Activated CD4-positive, alpha-beta memory T cell treated with anti-CD3 and anti-CD28 coated beads, Interleukin-2, amount 10 ng/mL, durations not matched to agents 7 days and 5 days (primary cell): ENCODE measurements at regions not wholly inside any gene's neighbourhood (a gene's known extent, or its start where the extent isn't known, plus 50 kb on each side); places are given as distances from the start of the nearest gene placed in this dataset.

ENCODE experiments used
- CTCF ChIA-PET: fragments of 350-600 bp; sonication (Branson Sonifier 250); formaldehyde crosslinking; loops from one replicate; lab custom pipeline; 2021; ENCODE audit warnings: antibody characterized with exemption, inconsistent platforms; lab: Charles Lee
- POLR2A ChIA-PET: fragments of 350-600 bp; sonication (Branson Sonifier 250); formaldehyde crosslinking; loops from one replicate; lab custom pipeline; 2021; ENCODE audit warnings: antibody characterized with exemption; lab: Charles Lee
- DNase-seq: peaks from one replicate; pipeline ENCODE4 v3.0.0-alpha.2; 2020
- H3K27ac Mint-ChIP-seq: one replicate; pipeline ENCODE4 v1.8.0; 2021; ENCODE audit warnings: mild to moderate bottlenecking, mixed read lengths
- H3K27me3 Mint-ChIP-seq: one replicate; pipeline ENCODE4 v1.8.0; 2021; ENCODE audit warnings: mixed read lengths
- H3K36me3 Mint-ChIP-seq: one replicate; pipeline ENCODE4 v1.8.0; 2021; ENCODE audit warnings: low read depth, mixed read lengths
- H3K4me1 Mint-ChIP-seq: one replicate; pipeline ENCODE4 v1.8.0; 2021; ENCODE audit warnings: mixed read lengths
- H3K4me3 Mint-ChIP-seq: one replicate; pipeline ENCODE4 v1.8.0; 2021; ENCODE audit warnings: mild to moderate bottlenecking, mixed read lengths
- H3K9me3 Mint-ChIP-seq: one replicate; pipeline ENCODE4 v1.8.0; 2021; ENCODE audit warnings: mixed read lengths

- no peaks in the 10 kb centered on the region for H3K4me1 Mint-ChIP-seq
- H3K4me3 Mint-ChIP-seq, result no peak overlapping the region
- no peak for DNase-seq
- CTCF ChIA-PET, result no interaction called here
- H3K27me3 Mint-ChIP-seq, result no peaks in the 10 kb centered on the region
- H3K36me3 Mint-ChIP-seq, result no peaks in the 10 kb centered on the region
- H3K27ac Mint-ChIP-seq, result no peak overlapping the region
- H3K9me3 Mint-ChIP-seq, result no peaks in the 10 kb centered on the region
- POLR2A ChIA-PET, result no interaction called here
Observed at GRCh38 chr9:8262625-8263622, 463.3 kb upstream of the DMAC1 start.

GRCh38 chr9:8261737-8262136 lies 462.2 kb upstream of the DMAC1 start:
- Mint-ChIP-seq H3K4me1 (no peaks in the 10 kb centered on the region), H3K36me3 (no peaks in the 10 kb centered on the region), H3K4me3 (no peak overlapping the region), H3K9me3 (no peaks in the 10 kb centered on the region), H3K27me3 (no peaks in the 10 kb centered on the region), H3K27ac (no peak overlapping the region)
- ChIA-PET CTCF (no interaction called here), POLR2A (no interaction called here)
- DNase-seq, result no peak

GRCh38 chr9:8259028-8259427 lies 459.4 kb upstream of the DMAC1 start:
- no peaks in the 10 kb centered on the region for H3K27me3 Mint-ChIP-seq
- CTCF ChIA-PET, result no interaction called here

GRCh38 chr9:8256880-8257279 lies 457.3 kb upstream of the DMAC1 start:
- DNase-seq, result no peak
- ChIA-PET POLR2A (no interaction called here), CTCF (interaction anchor here (0.7 kb wide), 1 partner anchor 44 kb away, joined by 5 read pairs; no protein-coding TSS in a partner anchor)
- H3K36me3 Mint-ChIP-seq, result no peaks in the 10 kb centered on the region
- H3K27ac Mint-ChIP-seq, result no peak overlapping the region
- H3K27me3 Mint-ChIP-seq, result no peaks in the 10 kb centered on the region
- H3K9me3 Mint-ChIP-seq, result no peaks in the 10 kb centered on the region
- H3K4me3 Mint-ChIP-seq, result no peak overlapping the region
- no peaks in the 10 kb centered on the region for H3K4me1 Mint-ChIP-seq

More at GRCh38 chr9:8259028-8259427, 459.4 kb upstream of the DMAC1 start:
- Mint-ChIP-seq H3K36me3 (no peaks in the 10 kb centered on the region), H3K4me1 (no peaks in the 10 kb centered on the region), H3K9me3 (no peaks in the 10 kb centered on the region), H3K4me3 (no peak overlapping the region), H3K27ac (no peak overlapping the region)
- no peak for DNase-seq
- POLR2A ChIA-PET, result no interaction called here

DNA sequence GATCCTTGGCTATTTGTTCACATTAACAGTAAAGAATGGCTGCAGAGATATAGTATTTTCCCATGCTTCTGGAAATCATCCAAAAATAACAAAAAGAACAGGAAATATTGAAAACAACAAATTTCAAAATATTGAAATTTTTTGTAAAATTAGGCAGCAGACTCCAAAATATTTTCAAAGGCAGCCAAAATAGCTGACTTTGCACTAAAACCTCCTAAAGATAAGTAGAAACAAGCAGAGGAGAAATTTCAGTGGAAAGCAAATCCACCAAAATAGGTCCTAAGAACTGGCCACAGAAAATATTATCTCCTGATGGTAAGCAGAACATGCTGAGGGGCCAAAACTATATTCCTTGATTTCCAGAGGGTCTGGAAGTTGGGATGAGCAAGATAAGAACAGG lies 456.3 kb upstream of the DMAC1 start:
- no peaks in the 10 kb centered on the region for H3K27me3 Mint-ChIP-seq
- CTCF ChIA-PET, result interaction anchor here (0.7 kb wide), 1 partner anchor 45 kb away, joined by 5 read pairs; no protein-coding TSS in a partner anchor

DNA sequence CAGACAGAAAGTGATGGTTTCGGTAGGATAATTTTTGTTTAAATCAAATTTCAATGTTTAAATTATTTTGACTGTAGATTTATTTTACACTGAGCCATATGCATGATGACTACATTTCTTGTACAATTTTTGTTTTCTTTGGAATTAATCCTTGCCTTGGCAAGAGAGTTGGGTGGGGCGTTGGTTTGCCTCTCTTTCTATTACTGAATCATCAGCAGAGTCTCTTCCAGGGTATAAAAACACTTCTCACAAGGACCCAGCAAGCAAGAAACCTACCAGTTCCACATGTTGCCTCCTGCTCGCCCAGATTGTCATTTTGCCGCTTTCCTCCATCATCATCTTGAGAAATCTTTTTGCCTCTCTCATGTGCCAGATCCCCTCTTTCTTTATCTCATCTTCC lies 455.0 kb upstream of the DMAC1 start:
- Mint-ChIP-seq H3K4me3 (no peak overlapping the region), H3K9me3 (no peaks in the 10 kb centered on the region), H3K4me1 (no peaks in the 10 kb centered on the region), H3K27ac (no peak overlapping the region), H3K27me3 (no peaks in the 10 kb centered on the region), H3K36me3 (no peaks in the 10 kb centered on the region)
- ChIA-PET CTCF (no interaction called here), POLR2A (no interaction called here)
- DNase-seq, result no peak

More for the DNA sequence above, 456.3 kb upstream of the DMAC1 start:
- Mint-ChIP-seq H3K27ac (no peak overlapping the region), H3K4me3 (no peak overlapping the region), H3K9me3 (no peaks in the 10 kb centered on the region), H3K36me3 (no peaks in the 10 kb centered on the region), H3K4me1 (no peaks in the 10 kb centered on the region)
- POLR2A ChIA-PET, result no interaction called here
- DNase-seq, result no peak

DNA sequence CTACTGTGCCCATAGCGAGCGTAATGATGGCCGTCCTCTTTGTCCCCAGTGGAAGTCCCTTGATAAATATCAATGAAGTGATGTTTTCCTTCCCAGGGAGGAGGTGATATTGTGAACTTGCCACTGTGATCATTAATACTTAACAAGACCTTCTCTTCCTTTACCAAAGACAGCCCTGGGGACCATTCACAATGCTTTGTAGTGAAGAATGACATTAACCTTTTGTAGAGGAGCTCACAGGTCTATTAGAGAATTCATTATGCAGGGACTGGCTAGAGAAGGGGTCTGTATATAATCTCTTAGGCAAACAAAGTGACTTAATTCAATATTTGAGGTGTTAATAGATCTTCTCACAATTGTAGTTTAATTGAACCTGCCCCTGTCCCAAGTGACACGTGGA lies 452.9 kb upstream of the DMAC1 start:
- Mint-ChIP-seq H3K4me3 (no peak overlapping the region), H3K36me3 (no peaks in the 10 kb centered on the region), H3K4me1 (no peaks in the 10 kb centered on the region), H3K27ac (no peak overlapping the region), H3K27me3 (no peaks in the 10 kb centered on the region), H3K9me3 (no peaks in the 10 kb centered on the region)
- POLR2A ChIA-PET, result no interaction called here
- no peak for DNase-seq
- CTCF ChIA-PET, result no interaction called here

- DNase-seq, result no peak
- no peak overlapping the region for H3K4me3 Mint-ChIP-seq
- H3K4me1 Mint-ChIP-seq, result no peaks in the 10 kb centered on the region
- H3K27ac Mint-ChIP-seq, result no peak overlapping the region
- H3K9me3 Mint-ChIP-seq, result no peaks in the 10 kb centered on the region
- CTCF ChIA-PET, result no interaction called here
- no peaks in the 10 kb centered on the region for H3K36me3 Mint-ChIP-seq
- no peaks in the 10 kb centered on the region for H3K27me3 Mint-ChIP-seq
- POLR2A ChIA-PET, result no interaction called here
Observed at GRCh38 chr9:8251566-8251965, 452.0 kb upstream of the DMAC1 start.

- ChIA-PET POLR2A (no interaction called here), CTCF (no interaction called here)
Observed at GRCh38 chr9:8244505-8245092, 445.0 kb upstream of the DMAC1 start.

GRCh38 chr9:8241201-8241600 lies 441.6 kb upstream of the DMAC1 start:
- DNase-seq, result no peak
- H3K4me1 Mint-ChIP-seq, result no peaks in the 10 kb centered on the region
- CTCF ChIA-PET, result interaction anchor here (0.6 to 1.1 kb wide), 2 partner anchors 26 to 100 kb away, joined by 5 to 6 read pairs; no protein-coding TSS in a partner anchor
- no peaks in the 10 kb centered on the region for H3K9me3 Mint-ChIP-seq
- no peak overlapping the region for H3K27ac Mint-ChIP-seq
- H3K27me3 Mint-ChIP-seq, result no peaks in the 10 kb centered on the region
- POLR2A ChIA-PET, result no interaction called here
- H3K4me3 Mint-ChIP-seq, result no peak overlapping the region
- H3K36me3 Mint-ChIP-seq, result no peaks in the 10 kb centered on the region

More at GRCh38 chr9:8244505-8245092, 445.0 kb upstream of the DMAC1 start:
- Mint-ChIP-seq H3K36me3 (no peaks in the 10 kb centered on the region), H3K27me3 (no peaks in the 10 kb centered on the region), H3K9me3 (no peaks in the 10 kb centered on the region), H3K4me3 (no peak overlapping the region), H3K27ac (no peak overlapping the region), H3K4me1 (no peaks in the 10 kb centered on the region)
- no peak for DNase-seq

DNA sequence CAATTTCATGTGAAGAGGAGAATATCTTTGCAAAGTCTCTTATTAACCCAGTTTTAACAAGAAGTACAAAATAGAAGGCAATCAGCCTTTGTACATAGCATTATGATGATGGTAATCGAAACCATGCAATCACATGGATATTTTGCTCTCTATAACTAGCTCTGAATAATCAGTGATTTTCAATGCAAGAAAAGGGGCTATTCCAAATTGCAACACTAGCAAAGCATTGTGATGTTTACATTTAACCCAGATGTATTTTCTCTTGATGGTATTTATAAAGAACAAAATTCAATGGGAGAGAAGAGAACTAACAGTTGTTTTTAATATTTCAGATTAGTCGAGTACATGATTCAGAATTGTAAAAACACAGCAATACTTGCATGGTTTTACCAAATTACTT lies 437.5 kb upstream of the DMAC1 start:
- Mint-ChIP-seq H3K27me3 (no peaks in the 10 kb centered on the region), H3K9me3 (no peaks in the 10 kb centered on the region), H3K27ac (no peak overlapping the region), H3K4me1 (no peaks in the 10 kb centered on the region), H3K36me3 (no peaks in the 10 kb centered on the region), H3K4me3 (no peak overlapping the region)
- no peak for DNase-seq
- POLR2A ChIA-PET, result no interaction called here
- CTCF ChIA-PET, result no interaction called here

- H3K4me3 Mint-ChIP-seq, result no peak overlapping the region
- no peak for DNase-seq
- CTCF ChIA-PET, result no interaction called here
- no peak overlapping the region for H3K27ac Mint-ChIP-seq
- H3K4me1 Mint-ChIP-seq, result no peaks in the 10 kb centered on the region
- no peaks in the 10 kb centered on the region for H3K36me3 Mint-ChIP-seq
- H3K27me3 Mint-ChIP-seq, result no peaks in the 10 kb centered on the region
- POLR2A ChIA-PET, result no interaction called here
- no peaks in the 10 kb centered on the region for H3K9me3 Mint-ChIP-seq
Observed at GRCh38 chr9:8235489-8235888, 435.9 kb upstream of the DMAC1 start.

- POLR2A ChIA-PET, result no interaction called here
- H3K27ac Mint-ChIP-seq, result no peak overlapping the region
- H3K36me3 Mint-ChIP-seq, result no peaks in the 10 kb centered on the region
- H3K27me3 Mint-ChIP-seq, result no peaks in the 10 kb centered on the region
- no peak overlapping the region for H3K4me3 Mint-ChIP-seq
- no peaks in the 10 kb centered on the region for H3K4me1 Mint-ChIP-seq
- no peak for DNase-seq
- CTCF ChIA-PET, result no interaction called here
- H3K9me3 Mint-ChIP-seq, result no peaks in the 10 kb centered on the region
Observed at GRCh38 chr9:8234316-8234715, 434.7 kb upstream of the DMAC1 start.
